Ascending aorta (tissue), 2 donors: ENCODE measurements at regions not wholly inside any gene's neighbourhood (a gene's known extent, or its start where the extent isn't known, plus 50 kb on each side); places are given as distances from the start of the nearest gene placed in this dataset.

Experiments used
- DNase-seq, 2 donors: peaks; one replicate each; pipeline ENCODE4 v3.0.0-alpha.2; 2019; ENCODE audit warnings: low spot score in 2 of 2
- H3K27ac ChIP-seq, 2 donors: fragments of 200-600 bp; sonication (generic); one replicate each; pipeline ENCODE4 v1.5.1; 2016 to 2017; ENCODE audit warnings: mild to moderate bottlenecking in 1 of 2
- H3K27me3 ChIP-seq: fragments of 200-600 bp; sonication (generic); one replicate; pipeline ENCODE4 v1.5.1; 2017
- H3K36me3 ChIP-seq, 2 donors: fragments of 200-600 bp; sonication (generic); one replicate each; pipeline ENCODE4 v1.5.1; 2016
- H3K4me1 ChIP-seq, 2 donors: fragments of 200-600 bp; sonication (generic); one replicate each; pipeline ENCODE4 v1.5.1; 2016 to 2017; ENCODE audit warnings: mild to moderate bottlenecking in 1 of 2
- H3K4me3 ChIP-seq, 2 donors: fragments of 200-600 bp; sonication (generic); one replicate each; pipeline ENCODE4 v1.5.1; 2016 to 2017; ENCODE audit warnings: mild to moderate bottlenecking in 1 of 2
- H3K9me3 ChIP-seq, 2 donors: fragments of 200-600 bp; sonication (generic); one replicate each; pipeline ENCODE4 v1.5.1; 2016
- CTCF ChIP-seq, 3 experiments: fragments of 200-600 bp in 2 of 3; fragments of 450-650 bp in 1 of 3; sonication (generic) in 2 of 3; IDR thresholded peaks; one replicate each; pipeline ENCODE4 v1.5.1; 2016 to 2019; ENCODE audit warnings: antibody characterized with exemption in 3 of 3, mild to moderate bottlenecking in 1 of 3, moderate library complexity in 1 of 3
- intact Hi-C: fragments of 100-400 bp; cut with DNase I; formaldehyde crosslinking; loops from one replicate; pipeline ENCODE4 v1.15.1; 2023

DNA sequence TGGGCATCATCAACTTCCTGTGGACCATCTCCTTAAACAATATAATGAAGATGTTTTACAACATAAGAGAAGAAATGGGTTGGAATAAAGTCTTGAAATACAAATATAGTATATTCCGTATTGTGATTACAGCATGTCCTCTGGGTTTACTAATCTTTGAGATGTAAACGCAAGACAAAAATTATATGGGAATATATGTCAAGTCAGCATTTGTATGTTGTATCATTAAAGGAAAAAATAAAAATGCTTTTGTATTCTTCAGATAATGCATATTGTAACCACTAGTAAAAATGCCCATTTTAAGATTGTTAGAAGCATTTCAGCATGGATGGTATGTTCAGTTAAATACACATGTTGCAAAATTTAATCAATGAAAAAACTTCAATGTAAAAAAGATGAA lies 893.3 kb downstream of the FLRT2 start:
- no peak for DNase-seq
- H3K36me3 ChIP-seq = no peaks in the 10 kb centered on the region
- no peak for TF ChIP-seq CTCF (IDR thresholded peaks at IDR 0.05)
- H3K27ac ChIP-seq = no peak overlapping the region
- H3K4me1 ChIP-seq = no peaks in the 10 kb centered on the region
- H3K27me3 ChIP-seq = no peaks in the 10 kb centered on the region
- H3K9me3 ChIP-seq = no peaks in the 10 kb centered on the region
- intact Hi-C loops = no loop called here
- H3K4me3 ChIP-seq = no peak overlapping the region

GRCh38 chr14:86420131-86420530 lies 890.2 kb downstream of the FLRT2 start:
- Histone ChIP-seq H3K36me3 (no peaks in the 10 kb centered on the region), H3K27ac (no peak overlapping the region), H3K9me3 (no peaks in the 10 kb centered on the region), H3K4me1 (no peaks in the 10 kb centered on the region), H3K27me3 (no peaks in the 10 kb centered on the region), H3K4me3 (no peak overlapping the region)
- intact Hi-C loops = no loop called here
- no peak for DNase-seq
- TF ChIP-seq CTCF (IDR thresholded peaks at IDR 0.05) = no peak

- Histone ChIP-seq H3K27me3 (no peaks in the 10 kb centered on the region), H3K4me1 (no peaks in the 10 kb centered on the region), H3K4me3 (no peak overlapping the region), H3K9me3 (no peaks in the 10 kb centered on the region), H3K36me3 (no peaks in the 10 kb centered on the region), H3K27ac (no peak overlapping the region)
- no peak for DNase-seq
- no peak for TF ChIP-seq CTCF (IDR thresholded peaks at IDR 0.05)
- intact Hi-C loops = no loop called here
Measured at GRCh38 chr14:86414146-86414545, 884.2 kb downstream of the FLRT2 start.

- H3K36me3 ChIP-seq = no peaks in the 10 kb centered on the region
- H3K9me3 ChIP-seq = no peaks in the 10 kb centered on the region
- H3K27me3 ChIP-seq = no peaks in the 10 kb centered on the region
- no peak for DNase-seq
- H3K27ac ChIP-seq = no peak overlapping the region
- TF ChIP-seq CTCF (IDR thresholded peaks at IDR 0.05) = no peak
- H3K4me1 ChIP-seq = no peaks in the 10 kb centered on the region
- H3K4me3 ChIP-seq = no peak overlapping the region
- intact Hi-C loops = no loop called here
Measured at GRCh38 chr14:86404989-86405649, 875.2 kb downstream of the FLRT2 start.

DNA sequence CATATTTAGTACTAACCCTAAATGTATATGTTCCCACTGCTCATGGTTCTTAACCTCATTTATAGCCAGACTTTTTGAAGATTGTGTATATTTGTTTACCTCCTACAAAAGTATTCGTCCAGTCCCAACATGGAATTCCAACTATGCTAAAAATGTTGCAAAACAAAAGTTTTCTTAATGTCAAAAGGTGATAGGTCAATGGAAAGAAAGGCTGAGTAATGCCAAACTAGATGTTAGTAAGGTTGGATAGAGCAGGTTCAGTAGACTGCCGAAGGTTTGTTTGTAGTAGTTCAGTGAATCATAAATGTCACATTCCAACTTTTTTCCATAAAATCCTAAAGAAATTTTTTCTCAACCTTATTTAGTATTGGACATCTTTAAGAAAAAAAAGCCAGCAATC lies 874.5 kb downstream of the FLRT2 start:
- Histone ChIP-seq H3K9me3 (no peaks in the 10 kb centered on the region), H3K36me3 (no peaks in the 10 kb centered on the region), H3K27ac (no peak overlapping the region), H3K4me1 (no peaks in the 10 kb centered on the region), H3K4me3 (no peak overlapping the region), H3K27me3 (no peaks in the 10 kb centered on the region)
- TF ChIP-seq CTCF (IDR thresholded peaks at IDR 0.05) = no peak
- DNase-seq = no peak
- intact Hi-C loops = no loop called here

DNA sequence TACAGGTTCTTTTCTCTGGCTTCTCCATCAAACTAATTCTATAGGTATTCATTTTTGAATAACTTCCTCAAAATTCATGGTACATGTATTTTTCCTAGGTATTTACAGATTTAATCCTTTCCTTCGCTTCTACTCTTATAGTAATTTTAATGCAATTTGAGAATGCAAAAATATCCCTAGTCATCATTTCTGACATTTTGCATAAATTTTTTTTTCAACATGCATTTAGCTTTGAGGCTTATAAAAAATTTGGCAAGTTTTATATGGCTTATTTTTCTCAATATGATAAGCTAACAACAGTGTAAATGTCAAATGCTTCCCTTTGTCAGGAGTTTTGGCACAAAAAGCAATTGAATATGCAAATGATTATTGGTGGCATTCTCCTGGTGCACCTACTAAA lies 872.6 kb downstream of the FLRT2 start:
- no peaks in the 10 kb centered on the region for H3K4me1 ChIP-seq
- DNase-seq = no peak
- no peak overlapping the region for H3K27ac ChIP-seq
- intact Hi-C loops = no loop called here
- H3K4me3 ChIP-seq = no peak overlapping the region
- TF ChIP-seq CTCF (IDR thresholded peaks at IDR 0.05) = no peak
- no peaks in the 10 kb centered on the region for H3K27me3 ChIP-seq
- no peaks in the 10 kb centered on the region for H3K9me3 ChIP-seq
- H3K36me3 ChIP-seq = no peaks in the 10 kb centered on the region
